GM12878 (cell line): ENCODE measurements at regions not wholly inside any gene's neighbourhood (a gene's known extent, or its start where the extent isn't known, plus 50 kb on each side); places are given as distances from the start of the nearest gene placed in this dataset.

Experiments used
- ATAC-seq: fragments of 200-7000 bp; cut with Tn5 transposase; 3 replicates; pipeline ENCODE4 v1.9.1; 2020; ENCODE audit warnings: mild to moderate bottlenecking, moderate library complexity
- BruUV-seq: library from RNA; stranded (reverse); fragments of 400-500 nt; replicated peaks from 2 replicates; lab custom pipeline; 2021; lab: Mats Ljungman, UMichigan
- CTCF ChIA-PET: fragments of 300-600 bp; sonication (Branson Sonifier 250); formaldehyde crosslinking; extraction: SDS; loops from one replicate; lab custom pipeline; 2021; ENCODE audit warnings: inconsistent platforms; lab: Yijun Ruan, JAX
- POLR2A ChIA-PET: fragments of 350-600 bp; formaldehyde crosslinking; extraction: SDS; loops from one replicate; lab custom pipeline; 2021; ENCODE audit warnings: inconsistent platforms; lab: Charles Lee
- RAD21 ChIA-PET: fragments of 300-600 bp; sonication (Branson Sonifier 250); formaldehyde crosslinking; loops from one replicate; lab custom pipeline; 2023; ENCODE audit warnings: antibody characterized with exemption; ENCODE audit not compliant: unreplicated experiment; lab: Charles Lee
- SMC1A ChIA-PET: fragments of 300-600 bp; sonication (Branson Sonifier 250); formaldehyde crosslinking; loops from one replicate; lab custom pipeline; 2023; ENCODE audit not compliant: unreplicated experiment, uncharacterized antibody; lab: Charles Lee
- DNase-seq: peaks from one replicate; pipeline ENCODE4 v3.0.0-alpha.2; 2011; ENCODE audit warnings: low read depth, low spot score
- FAIRE-seq: peaks from 3 replicates; lab custom pipeline; 2011; peaks lifted over from hg19 to GRCh38; lab: Jason Lieb, UNC
- H2AFZ ChIP-seq: 2 replicates; pipeline ENCODE4 v1.6.0; 2011; ENCODE audit warnings: low read depth, low read length, control low read depth; ENCODE audit not compliant: control insufficient read depth
- H3K27ac ChIP-seq: 2 replicates; pipeline ENCODE4 v1.5.1; 2011; ENCODE audit warnings: control low read depth; ENCODE audit not compliant: control insufficient read depth, insufficient read depth
- H3K27me3 ChIP-seq, 2 experiments: replicated peaks in 1 of 2; 2 replicates each; pipeline versions ENCODE4 v1.6.0 to v1.6.1; 2011; ENCODE audit warnings: low read length in 1 of 2; ENCODE audit not compliant: control insufficient read depth in 2 of 2, insufficient read depth in 2 of 2
- H3K36me3 ChIP-seq, 2 experiments: 2 replicates each; pipeline ENCODE4 v1.5.1; 2011; ENCODE audit warnings: low read length in 1 of 2; ENCODE audit not compliant: control insufficient read depth in 2 of 2, insufficient read depth in 2 of 2
- H3K4me1 ChIP-seq: 2 replicates; pipeline ENCODE4 v1.6.1; 2011; ENCODE audit warnings: mild to moderate bottlenecking, low read length, moderate library complexity, mixed read lengths; ENCODE audit not compliant: control insufficient read depth, insufficient read depth
- H3K4me2 ChIP-seq: 2 replicates; pipeline ENCODE4 v1.6.0; 2011; ENCODE audit warnings: control low read depth; ENCODE audit not compliant: control insufficient read depth, insufficient read depth
- H3K4me3 ChIP-seq: fragments of 200-600 bp; sonication (generic); 2 replicates; pipeline ENCODE4 v1.5.1; 2016
- H3K79me2 ChIP-seq: 2 replicates; pipeline ENCODE4 v1.6.0; 2011; ENCODE audit warnings: low read length; ENCODE audit not compliant: control insufficient read depth, insufficient read depth
- H3K9ac ChIP-seq: 2 replicates; pipeline ENCODE4 v1.8.0; 2011; ENCODE audit warnings: low read length, control low read depth, mixed read lengths; ENCODE audit not compliant: control insufficient read depth, insufficient read depth
- H3K9me3 ChIP-seq: replicated peaks from 3 replicates; pipeline ENCODE4 v1.5.1; 2011; ENCODE audit warnings: mild to moderate bottlenecking, low read length; ENCODE audit not compliant: control insufficient read depth, insufficient read depth
- H4K20me1 ChIP-seq: 2 replicates; pipeline ENCODE4 v1.6.0; 2011; ENCODE audit not compliant: control insufficient read depth, insufficient read depth
- CBX3 ChIP-seq: fragments of 200-600 bp; sonication (generic); IDR thresholded peaks from 2 replicates; pipeline ENCODE4 v1.6.1; 2016; ENCODE audit warnings: low read depth, borderline replicate concordance
- CEBPB ChIP-seq, 2 experiments: fragments of 150-350 bp in 1 of 2; IDR thresholded peaks; 2 replicates each; pipeline ENCODE4 v1.6.1; 2012 to 2014; ENCODE audit warnings: low read depth in 2 of 2, low read length in 2 of 2, borderline replicate concordance in 1 of 2, inconsistent platforms in 1 of 2
- CHD2 ChIP-seq: IDR thresholded peaks from 2 replicates; pipeline ENCODE4 v1.6.1; 2011; ENCODE audit warnings: low read depth, low read length, improper control_type of control experiment, borderline replicate concordance
- ESRRA ChIP-seq: IDR thresholded peaks from 2 replicates; pipeline ENCODE4 v1.6.1; 2012; ENCODE audit warnings: mild to moderate bottlenecking, low read length, improper control_type of control experiment
- FOXK2 ChIP-seq: fragments of 450-650 bp; IDR thresholded peaks from 2 replicates; pipeline ENCODE4 v1.6.1; 2017; ENCODE audit warnings: mild to moderate bottlenecking, moderate library complexity
- IKZF2 ChIP-seq, 2 experiments: fragments of 450-650 bp; IDR thresholded peaks; 2 replicates each; pipeline ENCODE4 v1.6.1; 2017; ENCODE audit warnings: mild to moderate bottlenecking in 2 of 2, moderate library complexity in 2 of 2
- NFYB ChIP-seq: IDR thresholded peaks from 2 replicates; pipeline ENCODE4 v1.6.1; 2011; ENCODE audit warnings: low read depth, mild to moderate bottlenecking, low read length, improper control_type of control experiment, moderate library complexity; ENCODE audit not compliant: insufficient read depth
- RAD21 ChIP-seq: IDR thresholded peaks from 2 replicates; pipeline ENCODE4 v1.6.1; 2011; ENCODE audit warnings: mild to moderate bottlenecking, low read depth, low read length, moderate library complexity; ENCODE audit not compliant: insufficient read depth
- SMAD1 ChIP-seq: fragments of 450-650 bp; IDR thresholded peaks from 2 replicates; pipeline ENCODE4 v1.6.1; 2018; ENCODE audit warnings: mild to moderate bottlenecking, low read depth; ENCODE audit not compliant: partially characterized antibody
- SMC3 ChIP-seq: IDR thresholded peaks from 2 replicates; pipeline ENCODE4 v1.6.1; 2011; ENCODE audit warnings: low read length, improper control_type of control experiment, borderline replicate concordance
- SRF ChIP-seq, 2 experiments: IDR thresholded peaks; 2 replicates each; pipeline ENCODE4 v1.6.1; 2011; ENCODE audit warnings: low read depth in 2 of 2, low read length in 2 of 2, mild to moderate bottlenecking in 1 of 2, moderate library complexity in 1 of 2
- STAT1 ChIP-seq: fragments of 450-650 bp; conservative IDR thresholded peaks from 2 replicates; pipeline ENCODE4 v1.6.1; 2014; ENCODE audit warnings: antibody characterized with exemption, mild to moderate bottlenecking
- TAF1 ChIP-seq: IDR thresholded peaks from 2 replicates; pipeline ENCODE4 v1.6.1; 2011; ENCODE audit warnings: mild to moderate bottlenecking, low read depth, low read length, borderline replicate concordance
- TBL1XR1 ChIP-seq: IDR thresholded peaks from 2 replicates; pipeline ENCODE4 v1.6.1; 2012; ENCODE audit warnings: low read depth, low read length, improper control_type of control experiment
- USF2 ChIP-seq: IDR thresholded peaks from 2 replicates; pipeline ENCODE4 v1.6.1; 2011; ENCODE audit warnings: low read depth, low read length, improper control_type of control experiment, borderline replicate concordance
- WRNIP1 ChIP-seq: IDR thresholded peaks from 2 replicates; pipeline ENCODE4 v1.6.1; 2011; ENCODE audit warnings: low read depth, low read length, improper control_type of control experiment, borderline replicate concordance
- WGBS: methylation state at CpG from one replicate; pipeline ENCODE4 v1.1.6; 2016; ENCODE audit warnings: low lambda C conversion rate; ENCODE audit not compliant: insufficient replicate concordance, insufficient coverage; ENCODE audit errors: missing lambda C conversion rate; 5-methylcytosine and 5-hydroxymethylcytosine counted together
- in situ Hi-C: fragments of 300-500 bp; cut with MboI; formaldehyde crosslinking; loops from 9 replicates; pipeline ENCODE4 v1.14.3; 2018; ENCODE audit warnings: mixed read lengths
- intact Hi-C: fragments of 100-400 bp; cut with micrococcal nuclease; formaldehyde crosslinking; loops from one replicate; pipeline ENCODE4 v1.14.2; 2022; ENCODE audit not compliant: unreplicated experiment
- TF ChIP-seq, protein P1 (sequence below): fragments of 450-650 bp; IDR thresholded peaks from 2 replicates; pipeline ENCODE4 v1.6.1; 2017; ENCODE audit warnings: mild to moderate bottlenecking, low read depth, inconsistent platforms; ENCODE audit not compliant: poor library complexity, severe bottlenecking

DNA sequence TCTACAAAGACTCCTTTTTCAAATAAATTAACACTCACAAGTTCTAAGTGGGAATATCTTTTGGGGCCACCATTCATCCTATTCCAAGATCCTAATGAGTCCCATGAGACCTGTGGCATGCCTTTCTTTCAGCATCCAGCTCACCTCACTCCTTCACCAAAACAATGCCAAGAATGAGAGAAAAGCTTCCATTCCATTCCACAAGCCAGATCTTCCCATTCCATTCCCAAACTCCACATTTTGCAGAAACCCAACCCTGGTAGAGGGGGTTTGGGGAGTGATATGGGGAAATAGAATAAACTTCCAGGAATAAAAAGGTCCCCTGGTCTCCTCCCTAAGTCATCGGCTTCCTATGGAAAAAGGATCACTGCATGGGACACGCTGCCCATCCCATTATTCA lies 392.2 kb downstream of the NPIPA8 start:
- no TSS peak for BruUV-seq
- ChIA-PET RAD21 (no interaction called here), POLR2A (no interaction called here), CTCF (interaction anchor here (1.8 kb wide), 1 partner anchor 18 kb away, joined by 5 read pairs; no protein-coding TSS in a partner anchor)
- in situ Hi-C loops (loop anchor here (25.0 kb wide), 1 partner anchor 818 kb away; no protein-coding TSS in a partner anchor), intact Hi-C loops (no loop called here)
- Histone ChIP-seq H4K20me1 (no peaks in the 10 kb centered on the region), H3K4me2 (no peak overlapping the region), H2AFZ (no peak overlapping the region), H3K27me3 (no peaks in the 10 kb centered on the region), H3K27ac (no peak overlapping the region), H3K9ac (no peak overlapping the region), H3K4me3 (no peak overlapping the region), H3K79me2 (no peaks in the 10 kb centered on the region)
- no peak for ATAC-seq
- TF ChIP-seq IKZF2 (IDR thresholded peaks at IDR 0.05) (no peak), RAD21 (no peak), STAT1 (no peak), ESRRA (no peak), WRNIP1 (no peak), FOXK2 (no peak), SMC3 (no peak), TBL1XR1 (no peak), NFYB (no peak), USF2 (no peak), CBX3 (no peak), CHD2 (no peak), SMAD1 (no peak), CEBPB (IDR thresholded peaks at IDR 0.05; ENCODE audit: borderline replicate concordance in 1 of 2, low read depth in 2 of 2, low read length in 2 of 2) (no peak), SRF (IDR thresholded peaks at IDR 0.05; ENCODE audit: low read depth in 2 of 2, low read length in 2 of 2) (no peak), TAF1 (no peak)
- TF ChIP-seq, protein P1, sequence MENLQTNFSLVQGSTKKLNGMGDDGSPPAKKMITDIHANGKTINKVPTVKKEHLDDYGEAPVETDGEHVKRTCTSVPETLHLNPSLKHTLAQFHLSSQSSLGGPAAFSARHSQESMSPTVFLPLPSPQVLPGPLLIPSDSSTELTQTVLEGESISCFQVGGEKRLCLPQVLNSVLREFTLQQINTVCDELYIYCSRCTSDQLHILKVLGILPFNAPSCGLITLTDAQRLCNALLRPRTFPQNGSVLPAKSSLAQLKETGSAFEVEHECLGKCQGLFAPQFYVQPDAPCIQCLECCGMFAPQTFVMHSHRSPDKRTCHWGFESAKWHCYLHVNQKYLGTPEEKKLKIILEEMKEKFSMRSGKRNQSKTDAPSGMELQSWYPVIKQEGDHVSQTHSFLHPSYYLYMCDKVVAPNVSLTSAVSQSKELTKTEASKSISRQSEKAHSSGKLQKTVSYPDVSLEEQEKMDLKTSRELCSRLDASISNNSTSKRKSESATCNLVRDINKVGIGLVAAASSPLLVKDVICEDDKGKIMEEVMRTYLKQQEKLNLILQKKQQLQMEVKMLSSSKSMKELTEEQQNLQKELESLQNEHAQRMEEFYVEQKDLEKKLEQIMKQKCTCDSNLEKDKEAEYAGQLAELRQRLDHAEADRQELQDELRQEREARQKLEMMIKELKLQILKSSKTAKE = no peak
- TF ChIP-seq, all 136 proteins: peak for 0
- WGBS = 87% methylated on average over 2 of the region's 2 CpGs
- H3K9me3 ChIP-seq = no peaks in the 10 kb centered on the region; the same call in 2 of the 3 replicates
- H3K4me1 ChIP-seq = peaks cover 12% of the 10 kb centered on the region
- SMC1A ChIA-PET = no interaction called here
- DNase-seq (no peak), FAIRE-seq (no peak)
- no peaks in the 10 kb centered on the region for H3K36me3 ChIP-seq
